GM19023 (cell line): ENCODE measurements at regions not wholly inside any gene's neighbourhood (a gene's known extent, or its start where the extent isn't known, plus 50 kb on each side); places are given as distances from the start of the nearest gene placed in this dataset.
"Not testable (repeated sequence)": the region's sequence is repeated elsewhere in the genome, so short reads cannot be mapped to it uniquely, and the experiment has no call there.

ENCODE experiments used
- ATAC-seq: cut with Tn5 transposase; IDR thresholded peaks from one replicate; pipeline ENCODE4 v1.9.1; 2021; ENCODE audit warnings: mild to moderate bottlenecking, moderate library complexity; ENCODE audit not compliant: unreplicated experiment

- ATAC-seq: no peak
These were observed 1571.9 kb downstream of the ADGRL3 start for GRCh38 chr4:62771983-62772557.

DNA sequence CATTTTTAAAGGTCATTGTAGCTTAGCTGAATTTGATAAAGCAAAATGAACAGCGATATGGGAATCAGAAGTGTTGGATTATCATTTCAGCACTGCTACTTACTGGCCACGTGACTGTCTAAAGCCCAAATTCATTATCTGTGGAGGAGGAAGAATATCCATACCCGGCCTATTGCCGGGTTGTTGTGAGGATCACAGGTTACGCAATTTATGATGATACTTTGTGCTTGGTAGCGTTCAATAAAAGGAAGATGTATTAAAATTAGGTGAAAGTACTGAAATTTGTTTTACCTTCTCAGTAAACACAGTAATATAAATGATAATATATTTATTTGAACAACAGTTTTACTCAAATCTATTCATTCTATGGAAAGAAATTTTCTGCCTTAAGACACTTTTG, 1540.2 kb downstream of the ADGRL3 start:
- no peak for ATAC-seq

- ATAC-seq: no peak
These were observed 1517.0 kb downstream of the ADGRL3 start for GRCh38 chr4:62717154-62717553.

- ATAC-seq: no peak
These were observed 1511.4 kb downstream of the ADGRL3 start for GRCh38 chr4:62711575-62711974.

DNA sequence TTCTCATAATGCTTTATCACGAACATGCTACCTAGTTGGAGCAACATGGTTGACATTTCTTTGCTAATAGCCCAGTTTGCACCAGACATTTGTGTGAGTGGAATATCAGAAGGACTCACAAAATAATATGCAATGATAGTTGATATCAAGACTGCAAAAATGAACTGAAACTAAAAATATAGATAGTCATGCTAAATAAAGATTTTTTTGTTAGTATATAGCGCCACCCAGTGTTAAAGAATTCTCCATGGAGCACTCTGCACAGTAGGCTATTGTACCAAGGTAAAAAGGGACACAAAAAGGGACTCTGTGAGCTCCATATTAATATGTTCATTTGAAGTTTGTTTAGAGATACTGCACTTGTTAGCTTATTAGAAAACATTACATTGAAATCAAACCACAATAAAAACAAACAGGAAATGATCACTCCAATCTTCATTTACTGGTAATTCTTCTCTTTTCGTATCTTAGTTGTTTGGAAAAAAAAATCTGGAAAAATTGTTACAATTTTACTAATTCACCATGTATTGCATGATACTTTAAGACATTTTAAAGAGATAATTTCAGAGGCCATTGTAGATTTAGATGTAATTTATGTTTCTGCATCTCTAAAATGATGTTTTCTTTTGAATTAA, 1509.6 kb downstream of the ADGRL3 start:
- no peak for ATAC-seq

DNA sequence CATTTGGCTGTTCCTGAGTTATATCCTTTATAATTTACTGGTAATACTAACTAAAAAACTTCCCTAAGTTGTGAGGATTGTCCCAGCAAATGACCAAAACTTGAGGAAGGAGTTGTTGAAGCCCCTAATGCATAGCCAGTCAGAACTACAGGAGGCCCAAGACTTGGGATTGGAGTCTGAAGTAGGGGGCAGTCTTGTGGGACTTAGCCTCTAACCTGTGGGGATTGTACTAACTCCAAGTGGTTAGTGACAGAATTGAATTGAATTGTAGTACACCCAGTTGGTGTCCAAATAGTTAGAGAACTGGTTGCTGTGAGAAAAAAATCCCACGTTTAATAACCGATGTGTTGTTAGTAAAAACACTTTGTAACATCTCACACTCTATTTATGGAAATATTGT, 1506.3 kb downstream of the ADGRL3 start:
- no peak for ATAC-seq

GRCh38 chr4:62683799-62684566, 1483.9 kb downstream of the ADGRL3 start:
- no peak for ATAC-seq

DNA sequence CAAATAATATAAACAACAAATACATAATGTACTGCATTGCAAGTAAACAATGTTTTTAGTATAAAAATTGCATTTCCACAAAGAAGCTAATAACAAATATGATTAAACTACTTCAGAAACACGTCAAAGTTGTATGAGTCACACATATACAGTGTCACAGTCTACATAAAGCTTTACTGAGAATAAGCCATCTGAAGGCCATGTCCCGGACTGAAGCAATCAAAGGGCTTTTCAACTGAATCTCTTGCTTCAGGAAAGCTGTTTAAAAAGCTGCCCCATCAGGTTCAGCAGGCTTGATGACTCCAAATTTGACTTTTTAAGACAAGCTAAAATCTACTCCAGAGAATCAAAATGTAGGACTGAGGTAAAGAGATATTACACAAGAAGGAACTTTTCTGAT, 1476.8 kb downstream of the ADGRL3 start:
- no peak for ATAC-seq

GRCh38 chr4:62670514-62670913, 1470.4 kb downstream of the ADGRL3 start:
- no peak for ATAC-seq

- no peak for ATAC-seq
These were observed 1461.7 kb downstream of the ADGRL3 start for GRCh38 chr4:62661821-62662220.

- no peak for ATAC-seq
These were observed 1455.9 kb downstream of the ADGRL3 start for GRCh38 chr4:62656006-62656405.

GRCh38 chr4:62644372-62644771, 1444.2 kb downstream of the ADGRL3 start:
- ATAC-seq: no peak

DNA sequence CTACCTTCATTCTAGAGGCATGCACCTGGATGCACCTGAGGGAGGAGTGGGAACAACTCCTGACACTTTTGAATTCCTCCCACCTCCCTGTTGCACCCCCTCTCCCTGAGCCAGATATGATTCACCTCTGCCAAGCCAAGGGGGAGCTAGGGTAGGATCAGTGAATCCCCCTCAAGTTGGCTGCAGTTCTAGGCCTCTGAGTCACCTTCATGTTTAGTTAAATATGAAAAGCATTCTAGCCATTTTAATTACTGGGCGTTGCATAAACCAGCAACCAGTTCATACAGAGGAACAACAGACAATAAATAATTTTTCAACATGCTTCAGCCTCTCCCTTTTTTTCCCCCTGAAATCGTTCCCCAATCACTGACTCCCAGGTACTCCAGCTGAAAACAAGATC, 1440.2 kb downstream of the ADGRL3 start:
- ATAC-seq: no peak

DNA sequence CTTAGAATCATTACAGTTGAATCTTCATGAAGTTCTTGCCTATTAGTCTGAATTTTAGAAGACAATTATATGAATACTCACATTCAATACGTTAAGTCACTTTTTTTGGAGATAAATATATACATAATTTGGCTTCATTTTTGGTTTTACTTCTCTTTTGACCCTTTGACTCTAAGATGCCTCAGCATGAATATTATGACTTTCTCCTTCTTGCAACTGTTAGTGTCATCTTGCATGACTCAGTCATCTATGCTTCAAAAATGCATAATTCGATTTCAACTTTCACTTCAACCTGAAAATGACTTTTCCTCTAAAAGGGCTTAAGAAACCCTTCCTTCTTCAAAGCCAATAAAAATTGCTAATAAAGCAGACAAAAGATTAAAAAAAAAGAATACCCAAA, 1427.5 kb downstream of the ADGRL3 start:
- no peak for ATAC-seq

DNA sequence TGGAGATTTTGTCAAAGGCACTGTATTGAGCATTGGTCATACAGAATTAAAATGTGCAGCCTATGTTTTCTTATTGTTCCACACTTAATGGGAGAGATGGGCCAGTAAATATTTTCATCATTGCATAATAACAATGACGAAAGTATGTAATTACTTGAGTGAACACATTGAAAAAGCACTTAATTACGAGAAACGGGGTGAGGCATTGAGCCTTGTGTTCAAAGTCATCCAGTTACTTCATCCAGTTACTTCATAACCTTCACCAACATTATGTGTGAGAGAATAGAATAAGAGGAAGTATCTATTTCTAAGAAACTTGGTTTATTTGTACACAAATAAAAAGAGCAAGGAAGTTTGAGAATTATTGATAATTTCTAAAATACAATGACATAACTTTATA, 1427.0 kb downstream of the ADGRL3 start:
- ATAC-seq: no peak

- no peak for ATAC-seq
These were observed 1422.0 kb downstream of the ADGRL3 start for GRCh38 chr4:62622089-62622488.

DNA sequence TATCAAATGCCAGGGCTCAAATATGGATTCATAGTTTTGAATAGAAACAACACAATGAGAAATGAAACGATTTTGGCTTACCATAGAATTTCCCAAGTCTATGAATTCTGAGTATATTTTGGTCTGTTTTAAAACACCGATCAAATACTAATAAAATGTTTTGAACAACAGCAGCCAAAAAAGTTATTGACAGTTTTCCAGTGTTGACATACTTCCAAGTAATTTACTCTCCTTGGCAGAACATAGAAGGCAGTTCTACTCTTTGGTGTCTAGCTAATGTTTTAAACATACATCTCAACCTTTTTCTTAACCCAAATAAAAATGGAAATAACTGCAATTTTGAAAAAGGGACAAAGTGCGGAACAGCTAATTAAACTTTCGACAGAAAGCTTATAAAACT, 1419.8 kb downstream of the ADGRL3 start:
- ATAC-seq: no peak

DNA sequence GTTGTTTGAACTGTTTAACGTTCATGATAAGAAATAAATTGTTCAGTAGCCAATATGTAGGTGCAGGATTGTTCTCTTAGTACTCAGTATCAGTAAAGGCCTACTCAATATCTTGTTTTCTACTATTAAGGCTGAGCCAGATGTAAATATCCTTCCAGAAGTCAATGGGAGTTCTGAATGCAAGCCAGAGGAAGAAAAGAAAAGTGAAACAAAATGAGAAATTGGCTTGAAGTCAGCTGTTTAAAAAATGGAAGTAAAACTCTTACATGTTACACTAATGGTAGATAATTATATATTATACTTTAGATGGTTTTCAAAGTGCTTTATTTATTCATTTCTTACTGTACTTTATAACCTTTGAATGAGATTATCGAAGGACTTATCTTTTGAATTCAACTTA, 1417.9 kb downstream of the ADGRL3 start:
- no peak for ATAC-seq

GRCh38 chr4:62601737-62602136, 1401.6 kb downstream of the ADGRL3 start:
- ATAC-seq: no peak

GRCh38 chr4:62595265-62595664, 1395.1 kb downstream of the ADGRL3 start:
- ATAC-seq: not testable (repeated sequence)

GRCh38 chr4:62591756-62592155, 1391.6 kb downstream of the ADGRL3 start:
- no peak for ATAC-seq

GRCh38 chr4:62588671-62589070, 1388.5 kb downstream of the ADGRL3 start:
- no peak for ATAC-seq
